GM23338 (cell line): ENCODE measurements at regions not wholly inside any gene's neighbourhood (a gene's known extent, or its start where the extent isn't known, plus 50 kb on each side); places are given as distances from the start of the nearest gene placed in this dataset.
A peak's percentile ranks its signal among the peaks of the same experiment; 100 is the strongest.

Experiments
- ATAC-seq: fragments of 200-7000 bp; cut with Tn5 transposase; 3 replicates; pipeline ENCODE4 v1.9.1; 2020
- DNase-seq: peaks from one replicate; pipeline ENCODE4 v3.0.0-alpha.2; 2015; ENCODE audit warnings: low spot score
- H2AFZ ChIP-seq: fragments of 200-600 bp; sonication (generic); 2 replicates; pipeline ENCODE4 v1.8.0; 2016; ENCODE audit warnings: antibody characterized with exemption, mild to moderate bottlenecking, moderate library complexity
- H3F3A ChIP-seq: fragments of 200-600 bp; sonication (generic); replicated peaks from 2 replicates; pipeline ENCODE4 v1.8.0; 2017; ENCODE audit warnings: antibody characterized with exemption, mixed run types, low read depth
- H3K27ac ChIP-seq: fragments of 200-600 bp; sonication (generic); 2 replicates; pipeline ENCODE4 v1.6.1; 2016; ENCODE audit warnings: low read depth
- H3K27me3 ChIP-seq: fragments of 200-600 bp; sonication (generic); 2 replicates; pipeline ENCODE4 v1.8.0; 2016; ENCODE audit warnings: mild to moderate bottlenecking, mixed run types, moderate library complexity; ENCODE audit not compliant: insufficient read depth
- H3K36me3 ChIP-seq: fragments of 200-600 bp; sonication (generic); 2 replicates; pipeline ENCODE4 v1.8.0; 2016; ENCODE audit warnings: mild to moderate bottlenecking; ENCODE audit not compliant: insufficient read depth
- H3K4me1 ChIP-seq: fragments of 200-600 bp; sonication (generic); 2 replicates; pipeline ENCODE4 v1.8.0; 2016; ENCODE audit warnings: mild to moderate bottlenecking, moderate library complexity; ENCODE audit not compliant: insufficient read depth
- H3K4me2 ChIP-seq: fragments of 200-600 bp; sonication (generic); 2 replicates; pipeline ENCODE4 v1.7.1; 2017; ENCODE audit warnings: mixed run types
- H3K4me3 ChIP-seq: fragments of 200-600 bp; sonication (generic); 2 replicates; pipeline ENCODE4 v1.6.1; 2016; ENCODE audit warnings: mixed run types
- H3K79me2 ChIP-seq: fragments of 200-600 bp; sonication (generic); replicated peaks from 2 replicates; pipeline ENCODE4 v1.8.0; 2017; ENCODE audit warnings: mild to moderate bottlenecking; ENCODE audit not compliant: insufficient read depth
- H3K9me2 ChIP-seq: fragments of 200-600 bp; sonication (generic); 2 replicates; pipeline ENCODE4 v1.8.0; 2017; ENCODE audit not compliant: insufficient read depth
- H4K20me1 ChIP-seq: fragments of 200-600 bp; sonication (generic); replicated peaks from 2 replicates; pipeline ENCODE4 v1.8.0; 2017; ENCODE audit warnings: mild to moderate bottlenecking; ENCODE audit not compliant: insufficient read depth
- H3K27ac Mint-ChIP-seq: 2 replicates; pipeline ENCODE4 v1.8.0; 2020; ENCODE audit warnings: inconsistent platforms, mild to moderate bottlenecking, moderate library complexity, mixed read lengths
- H3K27me3 Mint-ChIP-seq: 3 replicates; pipeline ENCODE4 v1.8.0; 2022; ENCODE audit warnings: low read depth, mild to moderate bottlenecking, moderate library complexity, mixed read lengths, inconsistent platforms; ENCODE audit not compliant: insufficient read depth, poor library complexity
- H3K36me3 Mint-ChIP-seq: 3 replicates; pipeline ENCODE4 v1.8.0; 2021; ENCODE audit warnings: low read depth, mild to moderate bottlenecking, inconsistent platforms, moderate library complexity, mixed read lengths
- H3K4me1 Mint-ChIP-seq: 3 replicates; pipeline ENCODE4 v1.8.0; 2020; ENCODE audit warnings: mild to moderate bottlenecking, inconsistent platforms, mixed read lengths
- H3K4me3 Mint-ChIP-seq: 3 replicates; pipeline ENCODE4 v1.8.0; 2021; ENCODE audit warnings: moderate library complexity, mild to moderate bottlenecking, inconsistent platforms, mixed read lengths
- H3K9me3 Mint-ChIP-seq: 3 replicates; pipeline ENCODE4 v1.8.0; 2020; ENCODE audit warnings: moderate library complexity, mild to moderate bottlenecking, inconsistent platforms, mixed read lengths
- CREB1 ChIP-seq: fragments of 250-450 bp; sonication (Bioruptor Pico); IDR thresholded peaks from 2 replicates; pipeline ENCODE4 v1.5.0; 2020; ENCODE audit warnings: low read depth, mild to moderate bottlenecking, moderate library complexity
- CTCF ChIP-seq, 2 experiments: fragments of 200-600 bp in 1 of 2; sonication (generic) in 1 of 2; conservative IDR thresholded peaks; 2 replicates each; pipeline versions ENCODE4 v1.5.1 to v1.6.1; 2016 to 2017; ENCODE audit warnings: antibody characterized with exemption in 2 of 2, low read depth in 2 of 2, mild to moderate bottlenecking in 2 of 2, moderate library complexity in 1 of 2
- ETS1 ChIP-seq: IDR thresholded peaks from 2 replicates; pipeline ENCODE4 v1.6.1; 2016; ENCODE audit warnings: antibody characterized with exemption
- EZH2 ChIP-seq: fragments of 200-600 bp; sonication (generic); IDR thresholded peaks from one replicate; pipeline ENCODE4 v1.8.0; 2017; ENCODE audit warnings: antibody characterized with exemption, mild to moderate bottlenecking, low read depth; ENCODE audit not compliant: unreplicated experiment
- EZH2phosphoT487 ChIP-seq: fragments of 200-600 bp; sonication (generic); IDR thresholded peaks from one replicate; pipeline ENCODE4 v1.8.1; 2018; ENCODE audit warnings: antibody characterized with exemption; ENCODE audit not compliant: unreplicated experiment
- JUNB ChIP-seq: IDR thresholded peaks from one replicate; pipeline ENCODE4 v1.6.1; 2016; ENCODE audit warnings: antibody characterized with exemption; ENCODE audit not compliant: unreplicated experiment
- NANOG ChIP-seq: IDR thresholded peaks from 2 replicates; pipeline ENCODE4 v1.6.1; 2016; ENCODE audit warnings: antibody characterized with exemption, borderline replicate concordance
- POLR2AphosphoS5 ChIP-seq: IDR thresholded peaks from 2 replicates; pipeline ENCODE4 v1.6.1; 2016; ENCODE audit warnings: antibody characterized with exemption, low read depth
- STAT1 ChIP-seq: IDR thresholded peaks from one replicate; pipeline ENCODE4 v1.6.1; 2016; ENCODE audit warnings: antibody characterized with exemption; ENCODE audit not compliant: unreplicated experiment
- ZNF114 ChIP-seq: fragments of 250-450 bp; sonication (Bioruptor Pico); IDR thresholded peaks from 2 replicates; pipeline ENCODE4 v1.5.0; 2020; ENCODE audit warnings: mild to moderate bottlenecking, moderate library complexity
- ZNF331 ChIP-seq: fragments of 250-450 bp; sonication (Bioruptor Pico); IDR thresholded peaks from 2 replicates; pipeline ENCODE4 v1.5.0; 2020; ENCODE audit warnings: low read depth, mild to moderate bottlenecking, moderate library complexity
- TF ChIP-seq, protein P1 (sequence below): IDR thresholded peaks from one replicate; pipeline ENCODE4 v1.6.1; 2018; ENCODE audit warnings: antibody characterized with exemption; ENCODE audit not compliant: unreplicated experiment
- TF ChIP-seq, protein P2 (sequence below): fragments of 250-450 bp; sonication (Bioruptor Pico); IDR thresholded peaks from 2 replicates; pipeline ENCODE4 v1.5.0; 2020; ENCODE audit warnings: mild to moderate bottlenecking, moderate library complexity

- H3K9me3 Mint-ChIP-seq = no peaks in the 10 kb centered on the region; the same call in 2 of the 3 replicates
- H2AFZ ChIP-seq = peak overlapping the region; percentile 99
- peaks cover 10% of the 10 kb centered on the region; the same call in 1 of the 2 replicates for H3K27me3 ChIP-seq
- TF ChIP-seq JUNB = no peak
- TF ChIP-seq, protein P1, sequence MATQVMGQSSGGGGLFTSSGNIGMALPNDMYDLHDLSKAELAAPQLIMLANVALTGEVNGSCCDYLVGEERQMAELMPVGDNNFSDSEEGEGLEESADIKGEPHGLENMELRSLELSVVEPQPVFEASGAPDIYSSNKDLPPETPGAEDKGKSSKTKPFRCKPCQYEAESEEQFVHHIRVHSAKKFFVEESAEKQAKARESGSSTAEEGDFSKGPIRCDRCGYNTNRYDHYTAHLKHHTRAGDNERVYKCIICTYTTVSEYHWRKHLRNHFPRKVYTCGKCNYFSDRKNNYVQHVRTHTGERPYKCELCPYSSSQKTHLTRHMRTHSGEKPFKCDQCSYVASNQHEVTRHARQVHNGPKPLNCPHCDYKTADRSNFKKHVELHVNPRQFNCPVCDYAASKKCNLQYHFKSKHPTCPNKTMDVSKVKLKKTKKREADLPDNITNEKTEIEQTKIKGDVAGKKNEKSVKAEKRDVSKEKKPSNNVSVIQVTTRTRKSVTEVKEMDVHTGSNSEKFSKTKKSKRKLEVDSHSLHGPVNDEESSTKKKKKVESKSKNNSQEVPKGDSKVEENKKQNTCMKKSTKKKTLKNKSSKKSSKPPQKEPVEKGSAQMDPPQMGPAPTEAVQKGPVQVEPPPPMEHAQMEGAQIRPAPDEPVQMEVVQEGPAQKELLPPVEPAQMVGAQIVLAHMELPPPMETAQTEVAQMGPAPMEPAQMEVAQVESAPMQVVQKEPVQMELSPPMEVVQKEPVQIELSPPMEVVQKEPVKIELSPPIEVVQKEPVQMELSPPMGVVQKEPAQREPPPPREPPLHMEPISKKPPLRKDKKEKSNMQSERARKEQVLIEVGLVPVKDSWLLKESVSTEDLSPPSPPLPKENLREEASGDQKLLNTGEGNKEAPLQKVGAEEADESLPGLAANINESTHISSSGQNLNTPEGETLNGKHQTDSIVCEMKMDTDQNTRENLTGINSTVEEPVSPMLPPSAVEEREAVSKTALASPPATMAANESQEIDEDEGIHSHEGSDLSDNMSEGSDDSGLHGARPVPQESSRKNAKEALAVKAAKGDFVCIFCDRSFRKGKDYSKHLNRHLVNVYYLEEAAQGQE = no peak
- TF ChIP-seq ZNF331 (CRISPR knock-in tag) = no peak
- no peak for TF ChIP-seq ZNF114 (CRISPR knock-in tag)
- TF ChIP-seq CREB1 (CRISPR knock-in tag) = no peak
- no peak for TF ChIP-seq STAT1
- TF ChIP-seq EZH2phosphoT487 = no peak
- TF ChIP-seq POLR2AphosphoS5 = no peak
- no peak for TF ChIP-seq ETS1
- no peak for TF ChIP-seq EZH2
- TF ChIP-seq CTCF (conservative IDR thresholded peaks at IDR 0.05; ENCODE audit: low read depth in 2 of 2) = no peak
- no peak for TF ChIP-seq NANOG
- TF ChIP-seq, protein P2, sequence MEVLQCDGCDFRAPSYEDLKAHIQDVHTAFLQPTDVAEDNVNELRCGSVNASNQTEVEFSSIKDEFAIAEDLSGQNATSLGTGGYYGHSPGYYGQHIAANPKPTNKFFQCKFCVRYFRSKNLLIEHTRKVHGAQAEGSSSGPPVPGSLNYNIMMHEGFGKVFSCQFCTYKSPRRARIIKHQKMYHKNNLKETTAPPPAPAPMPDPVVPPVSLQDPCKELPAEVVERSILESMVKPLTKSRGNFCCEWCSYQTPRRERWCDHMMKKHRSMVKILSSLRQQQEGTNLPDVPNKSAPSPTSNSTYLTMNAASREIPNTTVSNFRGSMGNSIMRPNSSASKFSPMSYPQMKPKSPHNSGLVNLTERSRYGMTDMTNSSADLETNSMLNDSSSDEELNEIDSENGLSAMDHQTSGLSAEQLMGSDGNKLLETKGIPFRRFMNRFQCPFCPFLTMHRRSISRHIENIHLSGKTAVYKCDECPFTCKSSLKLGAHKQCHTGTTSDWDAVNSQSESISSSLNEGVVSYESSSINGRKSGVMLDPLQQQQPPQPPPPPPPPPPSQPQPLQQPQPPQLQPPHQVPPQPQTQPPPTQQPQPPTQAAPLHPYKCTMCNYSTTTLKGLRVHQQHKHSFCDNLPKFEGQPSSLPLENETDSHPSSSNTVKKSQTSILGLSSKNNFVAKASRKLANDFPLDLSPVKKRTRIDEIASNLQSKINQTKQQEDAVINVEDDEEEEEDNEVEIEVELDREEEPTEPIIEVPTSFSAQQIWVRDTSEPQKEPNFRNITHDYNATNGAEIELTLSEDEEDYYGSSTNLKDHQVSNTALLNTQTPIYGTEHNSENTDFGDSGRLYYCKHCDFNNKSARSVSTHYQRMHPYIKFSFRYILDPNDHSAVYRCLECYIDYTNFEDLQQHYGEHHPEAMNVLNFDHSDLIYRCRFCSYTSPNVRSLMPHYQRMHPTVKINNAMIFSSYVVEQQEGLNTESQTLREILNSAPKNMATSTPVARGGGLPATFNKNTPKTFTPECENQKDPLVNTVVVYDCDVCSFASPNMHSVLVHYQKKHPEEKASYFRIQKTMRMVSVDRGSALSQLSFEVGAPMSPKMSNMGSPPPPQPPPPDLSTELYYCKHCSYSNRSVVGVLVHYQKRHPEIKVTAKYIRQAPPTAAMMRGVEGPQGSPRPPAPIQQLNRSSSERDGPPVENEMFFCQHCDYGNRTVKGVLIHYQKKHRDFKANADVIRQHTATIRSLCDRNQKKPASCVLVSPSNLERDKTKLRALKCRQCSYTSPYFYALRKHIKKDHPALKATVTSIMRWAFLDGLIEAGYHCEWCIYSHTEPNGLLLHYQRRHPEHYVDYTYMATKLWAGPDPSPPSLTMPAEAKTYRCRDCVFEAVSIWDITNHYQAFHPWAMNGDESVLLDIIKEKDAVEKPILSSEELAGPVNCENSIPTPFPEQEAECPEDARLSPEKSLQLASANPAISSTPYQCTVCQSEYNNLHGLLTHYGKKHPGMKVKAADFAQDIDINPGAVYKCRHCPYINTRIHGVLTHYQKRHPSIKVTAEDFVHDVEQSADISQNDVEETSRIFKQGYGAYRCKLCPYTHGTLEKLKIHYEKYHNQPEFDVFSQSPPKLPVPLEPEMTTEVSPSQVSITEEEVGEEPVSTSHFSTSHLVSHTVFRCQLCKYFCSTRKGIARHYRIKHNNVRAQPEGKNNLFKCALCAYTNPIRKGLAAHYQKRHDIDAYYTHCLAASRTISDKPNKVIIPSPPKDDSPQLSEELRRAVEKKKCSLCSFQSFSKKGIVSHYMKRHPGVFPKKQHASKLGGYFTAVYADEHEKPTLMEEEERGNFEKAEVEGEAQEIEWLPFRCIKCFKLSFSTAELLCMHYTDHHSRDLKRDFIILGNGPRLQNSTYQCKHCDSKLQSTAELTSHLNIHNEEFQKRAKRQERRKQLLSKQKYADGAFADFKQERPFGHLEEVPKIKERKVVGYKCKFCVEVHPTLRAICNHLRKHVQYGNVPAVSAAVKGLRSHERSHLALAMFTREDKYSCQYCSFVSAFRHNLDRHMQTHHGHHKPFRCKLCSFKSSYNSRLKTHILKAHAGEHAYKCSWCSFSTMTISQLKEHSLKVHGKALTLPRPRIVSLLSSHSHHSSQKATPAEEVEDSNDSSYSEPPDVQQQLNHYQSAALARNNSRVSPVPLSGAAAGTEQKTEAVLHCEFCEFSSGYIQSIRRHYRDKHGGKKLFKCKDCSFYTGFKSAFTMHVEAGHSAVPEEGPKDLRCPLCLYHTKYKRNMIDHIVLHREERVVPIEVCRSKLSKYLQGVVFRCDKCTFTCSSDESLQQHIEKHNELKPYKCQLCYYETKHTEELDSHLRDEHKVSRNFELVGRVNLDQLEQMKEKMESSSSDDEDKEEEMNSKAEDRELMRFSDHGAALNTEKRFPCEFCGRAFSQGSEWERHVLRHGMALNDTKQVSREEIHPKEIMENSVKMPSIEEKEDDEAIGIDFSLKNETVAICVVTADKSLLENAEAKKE = no peak
- no peaks in the 10 kb centered on the region for H4K20me1 ChIP-seq
- H3K79me2 ChIP-seq = 0 out of 2 replicates have a peak, but pooled peaks cover 4% of the 10 kb centered on the region
- peak; percentile 47 for DNase-seq
- no peaks in the 10 kb centered on the region for H3K36me3 ChIP-seq
- H3K4me3 Mint-ChIP-seq = peak overlapping the region; percentile 97
- peaks cover 23% of the 10 kb centered on the region for H3K4me1 ChIP-seq
- H3K4me3 ChIP-seq = peak overlapping the region; percentile 94
- peak overlapping the region; percentile 86 for H3K4me2 ChIP-seq
- peaks cover 7% of the 10 kb centered on the region; the same call in 1 of the 2 replicates for H3F3A ChIP-seq
- ATAC-seq = peak; percentile 3; the same call in 2 of the 3 replicates
- H3K9me2 ChIP-seq = no peaks in the 10 kb centered on the region
- peaks cover 10% of the 10 kb centered on the region for H3K27me3 Mint-ChIP-seq
- peaks cover 22% of the 10 kb centered on the region for H3K4me1 Mint-ChIP-seq
- peak overlapping the region; percentile 95 for H3K27ac Mint-ChIP-seq
- H3K27ac ChIP-seq = peak overlapping the region; percentile 91
- H3K36me3 Mint-ChIP-seq = no peaks in the 10 kb centered on the region
Measured at GRCh38 chr6:28586324-28586723, 60.6 kb downstream of the GPX5 start.
